HG02884 (cell line): ENCODE measurements at regions not wholly inside any gene's neighbourhood (a gene's known extent, or its start where the extent isn't known, plus 50 kb on each side); places are given as distances from the start of the nearest gene placed in this dataset.
A peak's percentile ranks its signal among the peaks of the same experiment; 100 is the strongest.

Experiments
- ATAC-seq: cut with Tn5 transposase; IDR thresholded peaks from one replicate; pipeline ENCODE4 v1.9.1; 2021; ENCODE audit warnings: mild to moderate bottlenecking, moderate library complexity; ENCODE audit not compliant: unreplicated experiment

- no peak for ATAC-seq
Observed at GRCh38 chr20:48571949-48572847, 255.6 kb downstream of the PREX1 start.

- no peak for ATAC-seq
Observed at GRCh38 chr20:48569679-48570078, 258.1 kb downstream of the PREX1 start.

DNA sequence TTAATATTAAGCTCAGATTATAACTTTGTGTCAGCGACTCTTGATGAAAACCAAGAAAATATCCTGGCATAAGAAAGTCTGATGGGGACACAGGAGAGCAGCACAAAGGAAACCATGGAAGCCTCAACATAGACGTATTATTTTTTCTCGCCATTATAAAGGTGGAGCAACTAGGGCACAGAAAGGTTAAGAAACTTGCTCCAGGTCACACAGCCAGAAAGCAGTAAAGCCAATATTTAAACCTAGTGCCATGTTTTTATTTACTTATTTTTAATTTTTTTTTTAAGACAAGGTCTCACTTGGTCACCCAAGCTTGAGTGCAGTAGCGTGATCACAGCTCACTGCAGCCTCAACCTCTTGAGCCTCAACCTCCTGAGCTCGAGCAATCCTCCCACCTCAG lies 259.3 kb downstream of the PREX1 start:
- ATAC-seq = no peak

- no peak for ATAC-seq
Observed at GRCh38 chr20:48567145-48567544, 260.7 kb downstream of the PREX1 start.

DNA sequence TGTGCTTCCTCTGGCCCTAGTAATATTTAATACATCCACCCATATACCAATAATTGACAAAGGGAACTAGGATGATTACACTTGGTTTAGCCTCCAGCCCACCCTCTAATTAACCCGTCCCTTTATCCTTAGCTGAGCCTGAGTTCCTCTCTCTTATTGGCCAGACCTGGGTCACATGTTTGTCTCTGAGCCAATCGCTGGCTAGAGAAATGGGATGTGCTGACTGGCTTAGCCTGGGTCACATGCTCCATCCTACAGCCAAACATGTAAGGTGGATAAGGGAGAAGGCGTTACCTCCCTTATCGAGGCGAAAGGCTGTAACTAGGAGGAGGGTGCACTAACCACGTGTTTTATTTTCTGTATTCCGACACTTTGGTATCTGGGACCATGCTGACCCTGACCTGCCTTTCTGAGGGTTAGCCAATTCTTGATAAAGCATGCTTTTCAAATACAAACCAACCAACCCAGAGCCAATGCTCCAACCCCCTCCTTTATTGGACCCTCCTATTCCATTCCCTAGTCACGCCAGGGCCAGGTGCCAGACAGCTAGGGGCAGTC lies 262.7 kb downstream of the PREX1 start:
- ATAC-seq = no peak

GRCh38 chr20:48563191-48563870 lies 264.5 kb downstream of the PREX1 start:
- ATAC-seq = no peak

- no peak for ATAC-seq
Observed at GRCh38 chr20:48562586-48563116, 265.1 kb downstream of the PREX1 start.

DNA sequence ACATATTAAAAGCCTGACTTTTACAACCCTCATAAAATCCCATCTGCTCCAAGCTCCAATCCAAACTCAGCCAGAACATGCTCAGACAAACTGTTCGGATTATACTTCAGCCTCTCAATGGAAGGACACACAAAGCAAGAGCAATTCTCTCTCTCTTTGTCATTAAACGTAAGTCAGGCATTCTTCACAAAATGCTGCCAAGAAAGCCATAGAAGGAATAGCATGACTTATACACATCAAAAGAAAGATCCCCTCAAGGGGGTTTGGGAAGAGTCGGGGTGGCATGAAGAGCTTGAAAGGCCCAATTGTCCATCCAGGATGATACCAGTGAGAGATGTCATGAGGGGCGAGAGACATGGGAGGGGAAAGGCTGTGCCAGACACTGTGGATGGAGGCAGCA lies 268.9 kb downstream of the PREX1 start:
- ATAC-seq = no peak

DNA sequence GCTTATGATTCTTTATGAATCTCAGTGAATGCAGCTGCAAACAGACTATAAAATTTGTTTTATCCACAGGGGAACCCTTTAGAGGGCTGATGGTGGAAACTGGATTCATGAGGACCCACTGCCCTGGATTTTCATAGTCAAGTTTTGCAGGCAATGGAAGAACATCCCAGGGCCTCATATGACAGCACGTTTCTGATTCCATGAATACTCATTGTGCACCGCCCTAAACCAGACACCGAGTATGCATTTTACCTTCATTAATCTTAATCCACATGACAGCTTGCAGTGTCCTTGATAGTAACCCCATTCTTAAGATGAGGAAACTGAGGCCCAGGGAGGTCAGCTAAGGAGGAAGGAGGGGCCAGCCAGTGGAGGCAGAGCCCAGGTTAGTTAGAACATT lies 270.4 kb downstream of the PREX1 start:
- ATAC-seq = no peak

GRCh38 chr20:48556956-48557355 lies 270.8 kb downstream of the PREX1 start:
- no peak for ATAC-seq

DNA sequence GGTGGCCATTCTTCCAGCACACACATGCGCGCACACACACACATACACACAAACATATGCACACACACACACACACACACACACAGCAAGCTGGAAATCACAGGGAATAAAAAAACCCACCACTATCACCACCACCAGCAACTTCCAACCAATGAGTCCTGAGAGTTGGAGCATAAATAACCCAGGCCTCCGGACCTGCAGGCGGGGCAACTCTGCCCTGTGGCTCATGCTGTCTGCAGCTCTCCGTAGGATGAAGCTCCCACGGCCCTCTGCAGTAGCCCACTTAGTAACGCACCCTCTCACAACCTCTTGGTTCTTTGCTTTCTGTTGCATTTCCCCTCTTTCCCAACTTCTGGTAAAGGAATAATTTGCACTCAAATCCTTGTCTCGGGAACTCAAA lies 275.2 kb downstream of the PREX1 start:
- no peak for ATAC-seq

GRCh38 chr20:48550814-48551213 lies 277.0 kb downstream of the PREX1 start:
- ATAC-seq = no peak

DNA sequence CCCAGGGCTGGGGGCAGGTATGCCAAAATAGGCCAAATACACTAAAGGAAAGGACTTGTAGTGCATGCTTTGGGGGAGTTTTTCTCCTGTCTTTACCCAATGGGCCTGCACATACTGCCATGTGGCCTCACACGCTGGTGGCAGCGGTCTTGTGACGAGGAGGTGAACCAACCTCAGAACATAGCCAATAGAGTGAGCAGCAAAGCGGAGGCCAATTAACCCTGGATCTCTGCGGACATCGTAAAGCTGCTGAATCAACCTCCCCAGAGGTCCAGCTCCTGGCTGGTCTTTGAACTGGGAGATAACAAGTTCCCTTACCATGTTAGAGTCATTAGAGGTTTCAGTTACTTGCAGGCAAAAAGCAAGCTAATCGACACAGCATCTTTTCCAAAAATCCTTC lies 280.1 kb downstream of the PREX1 start:
- no peak for ATAC-seq

DNA sequence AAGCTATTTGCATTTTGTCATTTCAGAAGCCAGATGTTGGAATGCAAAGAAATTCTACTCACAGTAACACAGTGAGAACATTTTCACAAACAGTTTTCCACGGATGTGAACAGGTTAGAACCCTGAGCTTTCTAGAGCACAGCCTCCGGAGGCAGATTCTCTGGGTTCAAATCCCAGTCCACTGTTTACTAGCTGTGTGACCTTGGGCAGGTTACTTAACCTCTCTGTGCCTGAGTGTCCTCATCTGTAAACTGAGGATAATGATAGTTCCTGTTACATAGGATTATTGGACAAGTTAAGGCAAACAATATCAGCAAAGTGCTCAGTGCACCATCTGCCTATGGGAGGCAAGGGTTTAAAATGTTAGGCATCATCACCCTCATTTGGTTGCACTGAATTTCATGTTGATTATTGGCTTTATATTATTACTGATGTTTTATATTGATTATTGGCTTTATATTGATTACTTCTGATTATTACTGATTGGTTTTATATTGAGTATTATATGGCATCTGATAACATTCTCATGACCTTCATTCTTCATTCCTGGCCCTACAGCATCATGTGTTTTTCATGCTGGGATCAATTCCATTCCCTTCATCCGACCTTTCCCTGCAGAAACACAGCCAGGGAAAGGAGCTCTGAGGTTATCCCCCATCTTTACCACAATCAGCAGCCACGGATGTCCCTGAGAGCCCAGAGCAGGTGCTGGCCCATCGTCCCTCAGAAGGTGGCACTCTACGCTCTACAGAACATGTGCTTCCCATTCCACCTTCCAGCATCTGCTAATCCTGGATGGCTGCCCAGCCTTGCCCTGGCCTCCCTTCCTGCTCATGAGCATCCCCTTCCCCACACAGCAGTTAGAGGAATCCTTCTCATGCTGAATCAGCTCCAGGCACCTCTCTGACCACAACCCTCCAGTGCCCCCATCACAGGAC lies 283.1 kb downstream of the PREX1 start:
- ATAC-seq = no peak

DNA sequence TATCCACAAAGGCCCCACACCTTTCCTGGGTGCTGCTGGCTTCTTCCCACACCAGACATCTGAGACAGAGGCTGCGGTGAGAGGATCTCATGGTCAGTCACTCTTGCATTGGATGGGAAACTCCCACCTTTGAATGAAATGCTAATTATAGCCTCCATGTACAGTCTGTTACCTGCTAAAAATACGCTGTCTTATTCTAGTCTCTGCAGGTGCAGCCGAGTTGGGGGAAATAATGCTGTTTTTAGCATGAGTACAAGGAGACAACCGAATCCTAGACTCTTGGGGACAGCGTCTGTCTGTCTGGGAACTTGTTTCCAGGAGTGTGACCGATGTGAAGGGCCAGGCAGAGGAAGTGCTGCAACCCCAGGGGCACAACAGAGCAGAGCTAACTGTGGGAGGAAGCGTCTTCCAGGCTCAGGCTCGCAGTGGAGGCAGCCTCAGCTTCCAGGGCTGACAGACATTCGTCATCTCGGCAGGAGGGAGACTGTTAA lies 286.2 kb downstream of the PREX1 start:
- peak; percentile 74 for ATAC-seq

DNA sequence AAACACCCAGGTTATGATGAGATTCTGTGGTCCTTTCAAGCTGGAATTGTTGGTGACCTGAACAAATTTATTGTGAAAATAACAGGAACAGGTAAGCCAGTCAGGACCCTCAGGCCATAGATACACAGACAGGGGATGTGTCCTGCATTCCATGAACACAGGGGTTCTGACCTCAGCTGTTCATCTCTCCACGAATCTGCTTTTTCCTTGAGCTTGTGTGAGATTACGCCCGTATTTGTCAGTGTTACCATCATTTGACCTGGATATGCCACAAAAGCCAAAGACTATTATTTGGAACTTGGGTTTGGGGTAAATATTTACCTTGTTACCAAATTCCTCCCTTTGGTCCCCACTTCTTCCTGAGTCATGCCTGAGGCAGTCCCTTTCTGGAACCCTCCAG lies 288.9 kb downstream of the PREX1 start:
- no peak for ATAC-seq

- no peak for ATAC-seq
Observed at GRCh38 chr20:48538058-48538825, 289.6 kb downstream of the PREX1 start.

- ATAC-seq = no peak
Observed at GRCh38 chr20:48536206-48536605, 291.6 kb downstream of the PREX1 start.

DNA sequence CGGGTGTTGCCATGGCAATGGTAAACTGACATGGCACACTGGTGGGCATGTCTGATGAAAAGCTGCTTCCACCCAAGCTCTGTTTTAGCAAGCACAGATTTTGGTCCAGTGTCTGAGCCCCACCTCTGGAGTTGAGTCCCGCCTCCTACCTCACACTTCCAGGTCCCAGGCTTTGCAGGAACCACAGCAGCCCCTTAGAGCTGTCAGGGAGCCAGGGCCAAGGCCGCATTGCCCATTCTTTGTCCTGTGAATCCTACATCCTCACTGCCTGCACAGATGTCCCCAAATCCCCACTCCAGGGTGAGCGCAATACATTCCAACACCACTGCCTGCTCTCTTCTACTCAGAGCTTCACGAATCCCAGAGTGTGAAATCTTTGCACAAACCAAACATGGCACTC lies 292.2 kb downstream of the PREX1 start:
- ATAC-seq = no peak

DNA sequence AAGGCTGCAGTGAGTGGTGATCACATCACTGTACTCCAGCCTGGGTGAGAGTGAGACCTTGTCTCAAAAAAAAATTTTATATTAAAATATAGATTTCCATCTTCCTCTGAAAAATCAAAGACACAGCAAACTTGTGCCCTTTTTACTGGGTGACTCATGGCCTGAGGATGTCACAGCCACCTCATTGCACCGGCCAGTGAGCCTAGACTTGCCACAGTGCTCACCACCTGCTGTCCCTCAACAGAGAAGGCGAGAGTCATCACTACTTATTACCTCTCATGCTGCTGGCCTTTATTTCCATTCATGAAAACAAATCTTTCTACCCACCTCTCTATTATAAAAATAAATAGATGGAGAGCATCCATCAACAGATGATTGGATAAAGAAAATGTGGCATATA lies 295.8 kb downstream of the PREX1 start:
- ATAC-seq = no peak
